ENCODE measurements at regions not wholly inside any gene's neighbourhood (a gene's known extent, or its start where the extent isn't known, plus 50 kb on each side); places are given as distances from the start of the nearest gene placed in this dataset.

DNA sequence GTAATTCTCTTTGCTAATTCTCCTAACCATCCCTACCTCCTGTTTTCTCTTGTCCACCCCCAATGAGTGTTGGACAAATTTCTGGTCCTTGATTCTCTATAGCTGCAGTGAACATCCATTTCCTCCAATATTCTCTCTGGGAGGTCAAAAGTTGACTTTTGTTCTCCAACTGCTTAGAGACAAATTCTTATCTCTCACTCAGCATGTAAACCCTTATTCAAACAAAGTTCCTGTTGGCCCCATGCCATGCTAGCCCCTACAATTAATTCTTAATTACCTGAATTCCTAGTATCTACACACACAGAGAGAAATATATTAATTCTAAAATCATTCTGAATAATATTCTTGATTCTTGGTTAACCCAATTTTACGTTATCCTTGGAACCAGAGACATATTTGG is 472.9 kb upstream of the ACTBL2 start:
- no peaks in the 10 kb centered on the region for H3K9me3 ChIP-seq
- H3K27ac ChIP-seq (ENCODE audit: low read depth in 2 of 2, low read length in 1 of 2): no peak overlapping the region
- H4K20me1 ChIP-seq (ENCODE audit: insufficient read depth): no peaks in the 10 kb centered on the region
- no peak overlapping the region for H2AFZ ChIP-seq (ENCODE audit: low read depth)
- H3K79me2 ChIP-seq (ENCODE audit: insufficient read depth): no peaks in the 10 kb centered on the region
- no peak for DNase-seq
- H3K4me3 ChIP-seq (ENCODE audit: low read depth in 2 of 2, low read length in 1 of 2): no peak overlapping the region
- no peak overlapping the region for H3K9ac ChIP-seq
- no peaks in the 10 kb centered on the region for H3F3A ChIP-seq (replicated peaks; ENCODE audit: insufficient read depth)
- H3K9me2 ChIP-seq: no peaks in the 10 kb centered on the region
- ChIA-PET POLR2A (no interaction called here), CTCF (no interaction called here)
- WGBS (ENCODE audit: low lambda C conversion rate): 49% methylated on average over 1 of the region's 1 CpG
- H3K4me1 ChIP-seq (ENCODE audit: control insufficient read depth in 1 of 2, insufficient read depth in 2 of 2, low read depth in 1 of 2, low read length in 1 of 2): no peaks in the 10 kb centered on the region
- no peaks in the 10 kb centered on the region for H3K36me3 ChIP-seq (replicated peaks in 1 of 2; ENCODE audit: control insufficient read depth in 1 of 2, insufficient read depth in 2 of 2, low read length in 1 of 2)
- TF ChIP-seq, protein P1, sequence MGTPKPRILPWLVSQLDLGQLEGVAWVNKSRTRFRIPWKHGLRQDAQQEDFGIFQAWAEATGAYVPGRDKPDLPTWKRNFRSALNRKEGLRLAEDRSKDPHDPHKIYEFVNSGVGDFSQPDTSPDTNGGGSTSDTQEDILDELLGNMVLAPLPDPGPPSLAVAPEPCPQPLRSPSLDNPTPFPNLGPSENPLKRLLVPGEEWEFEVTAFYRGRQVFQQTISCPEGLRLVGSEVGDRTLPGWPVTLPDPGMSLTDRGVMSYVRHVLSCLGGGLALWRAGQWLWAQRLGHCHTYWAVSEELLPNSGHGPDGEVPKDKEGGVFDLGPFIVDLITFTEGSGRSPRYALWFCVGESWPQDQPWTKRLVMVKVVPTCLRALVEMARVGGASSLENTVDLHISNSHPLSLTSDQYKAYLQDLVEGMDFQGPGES (IDR thresholded peaks at IDR 0.05; ENCODE audit: low read depth, low read length): no peak
- no peak for TF ChIP-seq POLR2AphosphoS5 (IDR thresholded peaks at IDR 0.05; ENCODE audit: low read depth, low read length)
- H3K27me3 ChIP-seq (ENCODE audit: insufficient read depth): no peaks in the 10 kb centered on the region
- H3K4me2 ChIP-seq: no peak overlapping the region

DNA sequence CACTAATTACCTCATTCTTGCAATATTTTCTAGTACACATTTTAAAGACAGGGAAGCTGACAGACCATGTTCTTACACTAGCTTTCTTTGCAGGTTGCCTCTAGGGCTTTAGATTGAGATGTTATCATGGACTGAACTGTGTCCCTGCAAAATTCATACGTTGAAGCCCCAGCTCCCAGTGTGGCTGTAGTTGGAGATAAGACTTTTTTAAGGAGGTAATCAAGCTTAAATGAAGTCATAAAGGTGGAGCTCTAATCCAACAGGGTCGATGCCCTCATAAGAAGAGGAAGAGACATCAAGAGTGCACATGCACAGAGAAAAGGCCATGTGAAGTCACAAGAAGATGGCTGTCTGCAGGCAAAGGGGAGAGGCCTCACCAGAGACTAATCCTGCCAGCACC is 471.2 kb upstream of the ACTBL2 start:
- no peaks in the 10 kb centered on the region for H3K9me3 ChIP-seq
- H3F3A ChIP-seq (replicated peaks; ENCODE audit: insufficient read depth): no peaks in the 10 kb centered on the region
- H3K4me3 ChIP-seq (ENCODE audit: low read depth in 2 of 2, low read length in 1 of 2): no peak overlapping the region
- no peaks in the 10 kb centered on the region for H3K27me3 ChIP-seq (ENCODE audit: insufficient read depth)
- no peak overlapping the region for H3K4me2 ChIP-seq
- H3K4me1 ChIP-seq (ENCODE audit: control insufficient read depth in 1 of 2, insufficient read depth in 2 of 2, low read depth in 1 of 2, low read length in 1 of 2): no peaks in the 10 kb centered on the region
- ChIA-PET CTCF (no interaction called here), POLR2A (no interaction called here)
- H3K9me2 ChIP-seq: no peaks in the 10 kb centered on the region
- WGBS (ENCODE audit: low lambda C conversion rate): 32% methylated on average over 2 of the region's 2 CpGs
- no peak for DNase-seq
- H4K20me1 ChIP-seq (ENCODE audit: insufficient read depth): no peaks in the 10 kb centered on the region
- no peak overlapping the region for H3K9ac ChIP-seq
- H2AFZ ChIP-seq (ENCODE audit: low read depth): no peak overlapping the region
- no peaks in the 10 kb centered on the region for H3K36me3 ChIP-seq (replicated peaks in 1 of 2; ENCODE audit: control insufficient read depth in 1 of 2, insufficient read depth in 2 of 2, low read length in 1 of 2)
- no peak overlapping the region for H3K27ac ChIP-seq (ENCODE audit: low read depth in 2 of 2, low read length in 1 of 2)
- TF ChIP-seq EP300 (IDR thresholded peaks at IDR 0.05; ENCODE audit: borderline replicate concordance in 1 of 2, low read depth in 1 of 2, low read length in 1 of 2): no peak
- TF ChIP-seq TEAD4 (IDR thresholded peaks at IDR 0.05; ENCODE audit: borderline replicate concordance, insufficient read depth): no peak
- TF ChIP-seq, protein P1 (IDR thresholded peaks at IDR 0.05; ENCODE audit: low read depth, low read length): no peak
- no peak for TF ChIP-seq EZH2phosphoT487 (IDR thresholded peaks at IDR 0.05; ENCODE audit: borderline replicate concordance, low read depth)
- TF ChIP-seq, protein P2, sequence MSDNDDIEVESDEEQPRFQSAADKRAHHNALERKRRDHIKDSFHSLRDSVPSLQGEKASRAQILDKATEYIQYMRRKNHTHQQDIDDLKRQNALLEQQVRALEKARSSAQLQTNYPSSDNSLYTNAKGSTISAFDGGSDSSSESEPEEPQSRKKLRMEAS (IDR thresholded peaks at IDR 0.05; ENCODE audit: low read depth): no peak
- TF ChIP-seq NRF1 (IDR thresholded peaks at IDR 0.05; ENCODE audit: low read depth, low read length): no peak
- no peak for TF ChIP-seq RCOR1 (IDR thresholded peaks at IDR 0.05; ENCODE audit: low read length)
- no peak for TF ChIP-seq MXI1 (IDR thresholded peaks at IDR 0.05; ENCODE audit: low read depth, low read length)
- no peaks in the 10 kb centered on the region for H3K79me2 ChIP-seq (ENCODE audit: insufficient read depth)
